H9 (cell line): ENCODE measurements at regions not wholly inside any gene's neighbourhood (a gene's known extent, or its start where the extent isn't known, plus 50 kb on each side); places are given as distances from the start of the nearest gene placed in this dataset.

Experiments
- DNase-seq: peaks from one replicate; pipeline ENCODE4 v3.0.0-alpha.2; 2017
- H2AFZ ChIP-seq: one replicate; pipeline ENCODE4 v1.6.1; 2013; ENCODE audit warnings: mild to moderate bottlenecking, low read length, control low read depth, moderate library complexity
- H2AK5ac ChIP-seq: 2 replicates; pipeline ENCODE4 v1.6.1; 2013; ENCODE audit warnings: low read length, control low read depth, mixed read lengths; ENCODE audit not compliant: insufficient read length
- H2BK120ac ChIP-seq: one replicate; pipeline ENCODE4 v1.6.1; 2013; ENCODE audit warnings: low read depth, mild to moderate bottlenecking, low read length, control low read depth, inconsistent platforms; ENCODE audit not compliant: poor library complexity, severe bottlenecking
- H2BK12ac ChIP-seq: 2 replicates; pipeline ENCODE4 v1.6.1; 2013; ENCODE audit warnings: low read length, control low read depth, mixed read lengths, low read depth; ENCODE audit not compliant: insufficient read length
- H2BK15ac ChIP-seq: 2 replicates; pipeline ENCODE4 v1.6.1; 2013; ENCODE audit warnings: low read depth, low read length, control low read depth
- H2BK20ac ChIP-seq: one replicate; pipeline ENCODE4 v1.6.1; 2013; ENCODE audit warnings: low read depth, mild to moderate bottlenecking, low read length, control low read depth, inconsistent platforms; ENCODE audit not compliant: poor library complexity, severe bottlenecking
- H2BK5ac ChIP-seq: 2 replicates; pipeline ENCODE4 v1.6.1; 2013; ENCODE audit warnings: low read length, control low read depth, mixed read lengths; ENCODE audit not compliant: insufficient read length
- H3K14ac ChIP-seq: 2 replicates; pipeline ENCODE4 v1.6.1; 2013; ENCODE audit warnings: low read length, control low read depth; ENCODE audit not compliant: insufficient read depth
- H3K18ac ChIP-seq: 2 replicates; pipeline ENCODE4 v1.6.1; 2013; ENCODE audit warnings: low read depth, mild to moderate bottlenecking, mixed read lengths, low read length, control low read depth; ENCODE audit not compliant: insufficient read length
- H3K23ac ChIP-seq: 2 replicates; pipeline ENCODE4 v1.6.1; 2013; ENCODE audit warnings: low read length, control low read depth, mixed read lengths, low read depth; ENCODE audit not compliant: insufficient read length
- H3K23me2 ChIP-seq: 2 replicates; pipeline ENCODE4 v1.6.1; 2013; ENCODE audit warnings: low read depth, mild to moderate bottlenecking, mixed read lengths, low read length, control low read depth; ENCODE audit not compliant: insufficient read length, poor library complexity, severe bottlenecking
- H3K27ac ChIP-seq: 2 replicates; pipeline ENCODE4 v1.5.1; 2013; ENCODE audit warnings: low read length, control low read depth, mixed read lengths, low read depth; ENCODE audit not compliant: insufficient read length
- H3K27me3 ChIP-seq: 2 replicates; pipeline ENCODE4 v1.6.1; 2013; ENCODE audit warnings: low read length, control low read depth, inconsistent platforms; ENCODE audit not compliant: insufficient read depth
- H3K4ac ChIP-seq: 2 replicates; pipeline ENCODE4 v1.6.1; 2013; ENCODE audit warnings: low read depth, mild to moderate bottlenecking, control low read depth, inconsistent platforms, low read length, moderate library complexity
- H3K4me1 ChIP-seq: 2 replicates; pipeline ENCODE4 v1.6.1; 2013; ENCODE audit warnings: low read length, control low read depth, inconsistent platforms; ENCODE audit not compliant: insufficient read depth
- H3K4me2 ChIP-seq: 2 replicates; pipeline ENCODE4 v1.6.1; 2013; ENCODE audit warnings: low read length, control low read depth, mixed read lengths; ENCODE audit not compliant: insufficient read length, insufficient read depth
- H3K56ac ChIP-seq: 2 replicates; pipeline ENCODE4 v1.6.1; 2013; ENCODE audit warnings: low read depth, mild to moderate bottlenecking, mixed read lengths, low read length, control low read depth; ENCODE audit not compliant: insufficient read length
- H3K79me1 ChIP-seq: 2 replicates; pipeline ENCODE4 v1.6.1; 2013; ENCODE audit warnings: low read depth, mild to moderate bottlenecking, moderate library complexity, low read length, control low read depth, inconsistent platforms; ENCODE audit not compliant: insufficient read depth, poor library complexity, severe bottlenecking
- H3K79me2 ChIP-seq: 2 replicates; pipeline ENCODE4 v1.6.1; 2013; ENCODE audit warnings: low read length, control low read depth, inconsistent platforms; ENCODE audit not compliant: insufficient read depth
- H3K9ac ChIP-seq: 2 replicates; pipeline ENCODE4 v1.6.1; 2013; ENCODE audit warnings: low read length, control low read depth, mixed read lengths; ENCODE audit not compliant: insufficient read length; ENCODE audit errors: extremely low read depth
- H3K9me3 ChIP-seq: one replicate; pipeline ENCODE4 v1.6.1; 2013; ENCODE audit warnings: low read depth, low read length, inconsistent platforms; ENCODE audit not compliant: control insufficient read depth
- H3T11ph ChIP-seq: one replicate; pipeline ENCODE4 v1.6.1; 2013; ENCODE audit warnings: mild to moderate bottlenecking, low read length, control low read depth, inconsistent platforms
- H4K20me1 ChIP-seq: one replicate; pipeline ENCODE4 v1.6.1; 2013; ENCODE audit not compliant: control insufficient read depth, insufficient read length, insufficient read depth
- H4K5ac ChIP-seq: 2 replicates; pipeline ENCODE4 v1.6.1; 2013; ENCODE audit warnings: low read depth, mild to moderate bottlenecking, mixed read lengths, low read length, control low read depth; ENCODE audit not compliant: insufficient read length
- H4K8ac ChIP-seq: replicated peaks from 2 replicates; pipeline ENCODE4 v1.6.1; 2013; ENCODE audit warnings: low read length, control low read depth, mixed read lengths, low read depth; ENCODE audit not compliant: insufficient read length
- H4K91ac ChIP-seq: 2 replicates; pipeline ENCODE4 v1.6.1; 2013; ENCODE audit warnings: low read depth, mild to moderate bottlenecking, moderate library complexity, mixed read lengths, low read length, control low read depth; ENCODE audit not compliant: insufficient read length
- H3K27ac Mint-ChIP-seq, 3 experiments: 2 replicates in 2 of 3; 3 replicates in 1 of 3; pipeline ENCODE4 v1.8.0; 2020 to 2021; ENCODE audit warnings: mixed read lengths in 3 of 3, mild to moderate bottlenecking in 1 of 3, moderate library complexity in 1 of 3
- H3K27me3 Mint-ChIP-seq: 2 replicates; pipeline ENCODE4 v1.8.0; 2021; ENCODE audit warnings: low read depth, mild to moderate bottlenecking, moderate library complexity, mixed read lengths
- H3K36me3 Mint-ChIP-seq, 3 experiments: 2 replicates in 2 of 3; 3 replicates in 1 of 3; pipeline ENCODE4 v1.8.0; 2020 to 2021; ENCODE audit warnings: low read depth in 3 of 3, mixed read lengths in 3 of 3; ENCODE audit not compliant: insufficient read depth in 1 of 3
- H3K4me1 Mint-ChIP-seq, 2 experiments: 2 replicates each; pipeline ENCODE4 v1.8.0; 2020; ENCODE audit warnings: mixed read lengths in 2 of 2
- H3K4me3 Mint-ChIP-seq, 2 experiments: 2 replicates in 1 of 2; 3 replicates in 1 of 2; pipeline ENCODE4 v1.8.0; 2020 to 2021; ENCODE audit warnings: mild to moderate bottlenecking in 2 of 2, mixed read lengths in 2 of 2, moderate library complexity in 1 of 2
- H3K9me3 Mint-ChIP-seq, 2 experiments: 2 replicates in 1 of 2; 3 replicates in 1 of 2; pipeline ENCODE4 v1.8.0; 2020; ENCODE audit warnings: mild to moderate bottlenecking in 2 of 2, mixed read lengths in 2 of 2, moderate library complexity in 1 of 2
- CTCF ChIP-seq: fragments of 200-600 bp; sonication (generic); conservative IDR thresholded peaks from 3 replicates; pipeline ENCODE4 v1.8.0; 2021; ENCODE audit warnings: antibody characterized with exemption, mild to moderate bottlenecking
- WGBS: extraction: QIAGEN DNeasy Blood & Tissue Kit; methylation state at CpG from one replicate; pipeline ENCODE4 v1.1.7; 2013; ENCODE audit warnings: missing lambda C conversion rate, low lambda C conversion rate, mixed read lengths; ENCODE audit not compliant: insufficient read length; ENCODE audit errors: extremely low coverage; 5-methylcytosine and 5-hydroxymethylcytosine counted together

- H3K9me3 ChIP-seq = no peaks in the 10 kb centered on the region
- no peaks in the 10 kb centered on the region for H3K9me3 Mint-ChIP-seq
- H4K8ac ChIP-seq = no peak overlapping the region
- H4K5ac ChIP-seq = no peak overlapping the region
- no peaks in the 10 kb centered on the region for H3K27me3 Mint-ChIP-seq
- no peak overlapping the region for H3K9ac ChIP-seq
- H4K91ac ChIP-seq = no peak overlapping the region
- H3K4me2 ChIP-seq = no peak overlapping the region
- no peak overlapping the region for H2AK5ac ChIP-seq
- H3K4me1 Mint-ChIP-seq = peaks cover 27 to 28% of the 10 kb centered on the region in 2 experiments
- H3K14ac ChIP-seq = no peak overlapping the region
- WGBS = no CpG with 5 or more reads among the region's 1 CpG
- H3K23me2 ChIP-seq = no peaks in the 10 kb centered on the region
- H3K4me3 Mint-ChIP-seq = no peak overlapping the region
- no peaks in the 10 kb centered on the region for H3K27me3 ChIP-seq
- no peaks in the 10 kb centered on the region for H3K79me1 ChIP-seq
- no peaks in the 10 kb centered on the region for H4K20me1 ChIP-seq
- no peaks in the 10 kb centered on the region for H3K36me3 Mint-ChIP-seq
- H3K27ac ChIP-seq = no peak overlapping the region
- no peak overlapping the region for H3K27ac Mint-ChIP-seq
- peaks cover 5% of the 10 kb centered on the region; the same call in 1 of the 2 replicates for H3K4me1 ChIP-seq
- no peak overlapping the region for H2BK5ac ChIP-seq
- no peak overlapping the region for H2BK12ac ChIP-seq
- H3K56ac ChIP-seq = no peak overlapping the region
- H3T11ph ChIP-seq = no peak overlapping the region
- no peaks in the 10 kb centered on the region for H3K79me2 ChIP-seq
- H3K4ac ChIP-seq = no peak overlapping the region
- no peak for DNase-seq
- H2AFZ ChIP-seq = no peak overlapping the region
- no peak overlapping the region for H3K18ac ChIP-seq
- no peak overlapping the region for H2BK120ac ChIP-seq
- no peak overlapping the region for H2BK15ac ChIP-seq
- H2BK20ac ChIP-seq = no peak overlapping the region
- no peak overlapping the region for H3K23ac ChIP-seq
- TF ChIP-seq CTCF = no peak
These were observed 60.2 kb upstream of the CTNNA2 start for GRCh38 chr2:79452651-79453050.
